ENCODE measurements at regions not wholly inside any gene's neighbourhood (a gene's known extent, or its start where the extent isn't known, plus 50 kb on each side); places are given as distances from the start of the nearest gene placed in this dataset.
A peak's percentile ranks its signal among the peaks of the same experiment; 100 is the strongest.

DNA sequence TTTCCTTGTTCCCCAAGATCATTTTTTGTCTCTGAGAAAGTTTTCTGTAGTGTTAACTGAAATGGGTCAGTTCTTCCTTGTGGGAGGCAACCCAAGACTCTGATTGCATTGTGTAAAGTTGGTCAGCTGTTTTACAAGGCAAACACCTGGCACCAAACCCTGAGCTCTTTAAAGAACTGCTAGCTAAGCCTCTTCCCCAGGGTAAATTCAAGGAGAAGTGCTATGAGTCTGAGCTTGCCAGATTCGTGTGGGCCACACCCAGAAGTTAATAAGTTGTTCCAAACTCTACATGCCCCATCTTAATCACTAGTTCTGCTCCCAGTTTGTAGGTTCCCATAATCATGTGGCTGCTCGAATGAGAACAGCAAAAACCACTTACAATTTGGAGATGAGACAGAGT is 214.5 kb downstream of the BTG1 start:
- Mint-ChIP-seq H3K4me1 (peaks cover 0 to 5% (median 3%) of the 10 kb centered on the region in 4 donors), H3K36me3 (no peaks in the 10 kb centered on the region), H3K9me3 (peaks cover 0 to 4% (median 0%) of the 10 kb centered on the region in 8 donors), H3K27ac (peak overlapping the region in 1 of 7 donors; percentile 5), H3K4me3 (no peak overlapping the region), H3K27me3 (no peaks in the 10 kb centered on the region)
- no peak overlapping the region for H3K4me3 ChIP-seq (ENCODE audit: low read length in 2 of 2)
- no peak for DNase-seq
- no peaks in the 10 kb centered on the region for H3K27me3 ChIP-seq (ENCODE audit: insufficient read depth, low read length)
- H3K36me3 ChIP-seq (ENCODE audit: insufficient read depth, low read length) = no peaks in the 10 kb centered on the region
- H3K27ac ChIP-seq (ENCODE audit: low read depth, low read length) = no peak overlapping the region
- POLR2A ChIA-PET (ENCODE audit: partially characterized antibody) = interaction anchor here (0.8 kb wide), 1 partner anchor 213 kb away, joined by 3 read pairs; no protein-coding TSS in a partner anchor
- intact Hi-C loops (cut with micrococcal nuclease) = no loop called here
- no peaks in the 10 kb centered on the region for H3K4me1 ChIP-seq (ENCODE audit: insufficient read depth, low read length)
- H3K9me3 ChIP-seq (ENCODE audit: control insufficient read depth in 1 of 2, low read length in 2 of 2) = no peaks in the 10 kb centered on the region
- CTCF ChIA-PET (ENCODE audit: partially characterized antibody) = interaction anchor here (1.4 kb wide), 1 partner anchor 120 kb away, joined by 6 read pairs; no protein-coding TSS in a partner anchor

DNA sequence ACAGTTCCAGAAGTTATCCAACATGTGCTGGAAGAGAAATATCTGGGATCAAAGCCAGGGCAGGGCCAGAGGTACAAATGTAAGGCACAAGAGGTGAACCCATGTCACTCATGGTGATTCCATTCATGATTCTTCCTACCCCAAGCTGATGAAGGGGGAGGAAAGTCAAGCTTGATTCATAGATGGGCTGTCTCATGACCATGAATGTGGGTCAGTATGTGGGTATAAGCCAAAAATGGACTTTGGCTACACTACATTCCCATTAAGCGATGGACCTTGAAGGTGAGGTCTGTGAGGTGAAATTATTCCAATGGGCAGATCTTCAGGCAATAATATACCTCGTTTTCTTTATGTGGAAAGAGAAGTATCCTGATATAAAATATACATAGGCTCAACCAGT is 217.1 kb downstream of the BTG1 start:
- intact Hi-C loops (cut with micrococcal nuclease) = loop anchor here (10.0 kb wide), 1 partner anchor 114 kb away; no protein-coding TSS in a partner anchor
- no peaks in the 10 kb centered on the region for H3K27me3 Mint-ChIP-seq
- H3K9me3 Mint-ChIP-seq = peaks cover 0 to 6% (median 0%) of the 10 kb centered on the region in 8 donors
- CTCF ChIA-PET (ENCODE audit: partially characterized antibody) = no interaction called here
- Histone ChIP-seq H3K4me1 (ENCODE audit: insufficient read depth, low read length) (no peaks in the 10 kb centered on the region), H3K27me3 (ENCODE audit: insufficient read depth, low read length) (no peaks in the 10 kb centered on the region), H3K4me3 (ENCODE audit: low read length in 2 of 2) (no peak overlapping the region), H3K27ac (ENCODE audit: low read depth, low read length) (no peak overlapping the region), H3K36me3 (ENCODE audit: insufficient read depth, low read length) (no peaks in the 10 kb centered on the region), H3K9me3 (ENCODE audit: control insufficient read depth in 1 of 2, low read length in 2 of 2) (no peaks in the 10 kb centered on the region)
- no peaks in the 10 kb centered on the region for H3K36me3 Mint-ChIP-seq
- no peak for DNase-seq
- peaks cover 0 to 3% (median 1%) of the 10 kb centered on the region in 4 donors for H3K4me1 Mint-ChIP-seq
- H3K27ac Mint-ChIP-seq = no peak overlapping the region
- no peak overlapping the region for H3K4me3 Mint-ChIP-seq
- POLR2A ChIA-PET (ENCODE audit: partially characterized antibody) = no interaction called here

DNA sequence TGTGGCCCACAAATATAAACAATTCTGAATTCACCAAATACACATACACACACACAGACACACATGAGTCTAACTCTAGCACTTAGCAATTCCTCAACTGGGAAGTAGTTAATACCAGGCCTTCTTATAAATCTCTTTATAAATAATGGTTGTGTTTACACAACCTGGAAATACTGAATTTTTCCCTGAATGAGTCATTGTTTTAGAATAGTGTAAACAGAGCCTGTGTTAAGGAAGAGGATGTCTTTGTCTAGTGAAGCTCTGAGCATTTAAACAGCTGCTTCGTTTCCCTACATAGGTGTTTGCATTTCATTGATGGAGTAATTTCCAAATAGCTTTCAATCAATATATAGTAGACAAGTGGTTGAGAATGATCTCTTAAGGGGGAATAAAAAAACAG is 218.8 kb downstream of the BTG1 start:
- Mint-ChIP-seq H3K4me1 (peaks cover 1 to 7% (median 6%) of the 10 kb centered on the region in 4 donors), H3K27me3 (no peaks in the 10 kb centered on the region), H3K4me3 (no peak overlapping the region), H3K9me3 (peaks cover 0 to 6% (median 0%) of the 10 kb centered on the region in 8 donors), H3K36me3 (no peaks in the 10 kb centered on the region), H3K27ac (no peak overlapping the region)
- Histone ChIP-seq H3K27me3 (ENCODE audit: insufficient read depth, low read length) (no peaks in the 10 kb centered on the region), H3K4me3 (ENCODE audit: low read length in 2 of 2) (no peak overlapping the region), H3K36me3 (ENCODE audit: insufficient read depth, low read length) (no peaks in the 10 kb centered on the region), H3K27ac (ENCODE audit: low read depth, low read length) (no peak overlapping the region), H3K9me3 (ENCODE audit: control insufficient read depth in 1 of 2, low read length in 2 of 2) (no peaks in the 10 kb centered on the region), H3K4me1 (ENCODE audit: insufficient read depth, low read length) (peaks cover under 1% of the 10 kb centered on the region)
- POLR2A ChIA-PET (ENCODE audit: partially characterized antibody) = no interaction called here
- intact Hi-C loops (cut with micrococcal nuclease) = loop anchor here (10.0 kb wide), 1 partner anchor 112 kb away; no protein-coding TSS in a partner anchor
- no peak for DNase-seq
- CTCF ChIA-PET (ENCODE audit: partially characterized antibody) = interaction anchor here (1.3 kb wide), 1 partner anchor 10 kb away, joined by 4 read pairs; no protein-coding TSS in a partner anchor

DNA sequence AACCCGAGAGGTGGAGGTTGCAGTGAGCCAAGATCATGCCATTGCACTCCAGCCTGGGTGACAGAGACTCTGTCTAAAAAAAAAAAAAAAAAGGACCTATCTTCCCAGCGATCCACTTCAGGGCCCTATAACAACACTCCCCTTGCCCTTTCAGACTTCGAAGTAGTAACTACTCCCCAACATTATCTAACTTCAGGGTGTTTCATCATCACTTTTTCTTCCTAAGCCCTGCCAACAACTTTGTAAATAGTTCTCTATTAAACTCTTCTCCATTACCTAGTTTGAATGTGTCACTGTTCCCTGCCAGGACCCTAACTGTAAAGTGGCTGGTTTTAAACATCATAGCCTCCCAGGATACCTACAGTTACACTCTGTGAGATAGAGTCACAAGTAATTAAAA is 220.8 kb downstream of the BTG1 start:
- Mint-ChIP-seq H3K4me1 (peaks cover 9 to 24% (median 17%) of the 10 kb centered on the region in 4 donors), H3K9me3 (peaks cover 0 to 6% (median 0%) of the 10 kb centered on the region in 8 donors), H3K27me3 (no peaks in the 10 kb centered on the region), H3K36me3 (no peaks in the 10 kb centered on the region), H3K27ac (peak overlapping the region in 3 of 7 donors; percentile 31 to 53 (median 36)), H3K4me3 (no peak overlapping the region)
- no peaks in the 10 kb centered on the region for H3K27me3 ChIP-seq (ENCODE audit: insufficient read depth, low read length)
- intact Hi-C loops (cut with micrococcal nuclease) = loop anchor here (10.0 kb wide), 1 partner anchor 110 kb away; no protein-coding TSS in a partner anchor
- no peak for DNase-seq
- H3K36me3 ChIP-seq (ENCODE audit: insufficient read depth, low read length) = no peaks in the 10 kb centered on the region
- no peaks in the 10 kb centered on the region for H3K9me3 ChIP-seq (ENCODE audit: control insufficient read depth in 1 of 2, low read length in 2 of 2)
- peaks cover 14% of the 10 kb centered on the region for H3K4me1 ChIP-seq (ENCODE audit: insufficient read depth, low read length)
- POLR2A ChIA-PET (ENCODE audit: partially characterized antibody) = no interaction called here
- CTCF ChIA-PET (ENCODE audit: partially characterized antibody) = no interaction called here
- H3K27ac ChIP-seq (ENCODE audit: low read depth, low read length) = no peak overlapping the region
- H3K4me3 ChIP-seq (ENCODE audit: low read length in 2 of 2) = no peak overlapping the region

DNA sequence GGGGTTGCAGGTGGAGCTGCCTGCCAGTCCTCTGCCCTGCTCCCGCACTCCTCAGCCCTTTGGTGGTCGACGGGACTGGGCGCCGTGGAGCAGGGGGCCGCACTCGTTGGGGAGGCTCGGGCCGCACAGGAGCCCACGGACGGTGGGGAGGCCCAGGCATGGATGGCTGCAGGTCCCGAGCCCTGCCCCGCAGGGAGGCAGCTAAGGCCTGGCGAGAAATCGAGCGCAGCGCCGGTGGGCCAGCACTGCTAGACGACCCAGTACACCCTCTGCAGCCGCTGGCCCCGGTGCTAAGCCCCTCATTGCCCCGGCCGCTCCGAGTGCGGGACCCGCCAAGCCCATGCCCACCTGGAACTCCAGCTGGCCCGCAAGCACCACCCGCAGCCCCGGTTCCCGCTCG is 221.8 kb downstream of the BTG1 start:
- no peaks in the 10 kb centered on the region for H3K9me3 ChIP-seq (ENCODE audit: control insufficient read depth in 1 of 2, low read length in 2 of 2)
- no peaks in the 10 kb centered on the region for H3K27me3 ChIP-seq (ENCODE audit: insufficient read depth, low read length)
- ChIA-PET CTCF (ENCODE audit: partially characterized antibody) (interaction anchor here (0.6 to 1.3 kb wide), 2 partner anchors 10 to 98 kb away, joined by 3 read pairs; no protein-coding TSS in a partner anchor), POLR2A (ENCODE audit: partially characterized antibody) (no interaction called here)
- no peaks in the 10 kb centered on the region for H3K36me3 ChIP-seq (ENCODE audit: insufficient read depth, low read length)
- Mint-ChIP-seq H3K9me3 (peaks cover 0 to 6% (median 0%) of the 10 kb centered on the region in 8 donors), H3K27ac (peak overlapping the region in 1 of 7 donors; percentile 66), H3K4me3 (no peak overlapping the region), H3K27me3 (no peaks in the 10 kb centered on the region), H3K4me1 (peaks cover 9 to 24% (median 17%) of the 10 kb centered on the region in 4 donors), H3K36me3 (no peaks in the 10 kb centered on the region)
- H3K4me1 ChIP-seq (ENCODE audit: insufficient read depth, low read length) = peaks cover 14% of the 10 kb centered on the region
- intact Hi-C loops (cut with micrococcal nuclease) = loop anchor here (10.0 kb wide), 1 partner anchor 109 kb away; no protein-coding TSS in a partner anchor
- no peak overlapping the region for H3K4me3 ChIP-seq (ENCODE audit: low read length in 2 of 2)
- DNase-seq = no peak
- no peak overlapping the region for H3K27ac ChIP-seq (ENCODE audit: low read depth, low read length)

DNA sequence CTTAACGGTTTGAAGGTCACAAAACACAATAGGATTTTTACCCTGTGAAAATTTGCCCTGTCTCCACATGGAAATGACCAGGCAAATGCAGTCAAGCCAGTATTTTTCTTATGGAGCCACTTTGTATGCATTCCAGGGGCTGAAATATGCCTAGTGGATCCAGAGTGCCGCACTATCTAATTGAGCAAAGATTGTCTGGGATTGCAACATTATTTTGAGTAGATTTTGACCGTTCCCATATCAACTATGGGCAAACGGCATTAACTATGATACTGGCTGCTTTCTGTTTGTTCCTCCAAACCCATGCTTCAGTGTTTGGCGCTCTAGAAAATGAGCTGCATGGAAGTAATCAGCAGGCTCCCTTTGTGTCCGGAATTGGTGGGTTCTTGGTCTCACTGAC is 223.0 kb downstream of the BTG1 start:
- Histone ChIP-seq H3K9me3 (ENCODE audit: control insufficient read depth in 1 of 2, low read length in 2 of 2) (no peaks in the 10 kb centered on the region), H3K36me3 (ENCODE audit: insufficient read depth, low read length) (no peaks in the 10 kb centered on the region), H3K27ac (ENCODE audit: low read depth, low read length) (no peak overlapping the region), H3K4me3 (ENCODE audit: low read length in 2 of 2) (no peak overlapping the region), H3K27me3 (ENCODE audit: insufficient read depth, low read length) (no peaks in the 10 kb centered on the region), H3K4me1 (ENCODE audit: insufficient read depth, low read length) (peaks cover 14% of the 10 kb centered on the region)
- intact Hi-C loops (cut with micrococcal nuclease) = loop anchor here (10.0 kb wide), 1 partner anchor 108 kb away; no protein-coding TSS in a partner anchor
- DNase-seq = no peak
- Mint-ChIP-seq H3K9me3 (peaks cover 0 to 5% (median 0%) of the 10 kb centered on the region in 8 donors), H3K4me1 (peaks cover 11 to 31% (median 20%) of the 10 kb centered on the region in 4 donors), H3K27ac (no peak overlapping the region), H3K36me3 (no peaks in the 10 kb centered on the region), H3K27me3 (no peaks in the 10 kb centered on the region), H3K4me3 (no peak overlapping the region)
- ChIA-PET CTCF (ENCODE audit: partially characterized antibody) (interaction anchor here (1.3 kb wide), 1 partner anchor 11 kb away, joined by 3 read pairs; no protein-coding TSS in a partner anchor), POLR2A (ENCODE audit: partially characterized antibody) (no interaction called here)

DNA sequence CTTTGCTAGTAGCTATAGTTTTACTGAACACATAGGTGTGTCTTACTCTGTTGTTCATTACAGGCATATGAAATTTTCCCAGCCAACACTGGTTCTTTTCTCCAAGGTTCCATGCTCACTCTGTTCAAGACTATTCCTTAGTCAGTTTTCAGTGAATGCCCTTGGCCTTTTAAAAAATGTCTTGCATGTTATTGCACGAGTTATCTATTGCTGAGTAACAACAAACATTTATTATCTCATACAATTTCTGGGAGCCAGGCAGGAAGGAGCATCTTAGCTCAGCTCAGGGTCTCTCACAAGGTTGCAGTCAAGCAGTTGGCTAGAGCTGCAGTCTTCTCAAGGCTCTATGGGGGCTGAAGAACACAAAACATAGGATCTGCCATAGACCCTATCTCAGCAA is 223.5 kb downstream of the BTG1 start:
- no peaks in the 10 kb centered on the region for H3K27me3 Mint-ChIP-seq
- ChIA-PET CTCF (ENCODE audit: partially characterized antibody) (no interaction called here), POLR2A (ENCODE audit: partially characterized antibody) (interaction anchor here (1.8 kb wide), 1 partner anchor 45 kb away, joined by 8 read pairs; no protein-coding TSS in a partner anchor)
- peaks cover 11 to 31% (median 20%) of the 10 kb centered on the region in 4 donors for H3K4me1 Mint-ChIP-seq
- Histone ChIP-seq H3K4me1 (ENCODE audit: insufficient read depth, low read length) (peaks cover 14% of the 10 kb centered on the region), H3K9me3 (ENCODE audit: control insufficient read depth in 1 of 2, low read length in 2 of 2) (no peaks in the 10 kb centered on the region), H3K27ac (ENCODE audit: low read depth, low read length) (no peak overlapping the region), H3K36me3 (ENCODE audit: insufficient read depth, low read length) (no peaks in the 10 kb centered on the region), H3K27me3 (ENCODE audit: insufficient read depth, low read length) (no peaks in the 10 kb centered on the region), H3K4me3 (ENCODE audit: low read length in 2 of 2) (no peak overlapping the region)
- DNase-seq = no peak
- intact Hi-C loops (cut with micrococcal nuclease) = loop anchor here (10.0 kb wide), 1 partner anchor 107 kb away; no protein-coding TSS in a partner anchor
- peaks cover 0 to 5% (median 0%) of the 10 kb centered on the region in 8 donors for H3K9me3 Mint-ChIP-seq
- no peak overlapping the region for H3K4me3 Mint-ChIP-seq
- H3K36me3 Mint-ChIP-seq = peaks cover 0 to 2% of the 10 kb centered on the region in 2 donors
- no peak overlapping the region for H3K27ac Mint-ChIP-seq

Measured in CD4-positive, alpha-beta memory T cell (primary cell).